ENCODE measurements at regions not wholly inside any gene's neighbourhood (a gene's known extent, or its start where the extent isn't known, plus 50 kb on each side); places are given as distances from the start of the nearest gene placed in this dataset.

GRCh38 chr11:95521862-95522261 lies 267.7 kb downstream of the FAM76B start:
- Histone ChIP-seq H3K36me3 (no peaks in the 10 kb centered on the region), H3K27ac (no peak overlapping the region), H3K27me3 (no peaks in the 10 kb centered on the region), H3K9me3 (ENCODE audit: low read depth) (no peaks in the 10 kb centered on the region), H3K4me3 (no peak overlapping the region), H3K4me1 (ENCODE audit: low read depth) (no peaks in the 10 kb centered on the region)
- no peak for TF ChIP-seq CTCF (IDR thresholded peaks at IDR 0.05; ENCODE audit: low read depth, low read length)
- no peak for DNase-seq (ENCODE audit: low read depth in 1 of 2, low spot score in 1 of 2)

GRCh38 chr11:95521133-95521542 lies 268.4 kb downstream of the FAM76B start:
- TF ChIP-seq CTCF (IDR thresholded peaks at IDR 0.05; ENCODE audit: low read depth, low read length), result no peak
- Histone ChIP-seq H3K4me1 (ENCODE audit: low read depth) (no peaks in the 10 kb centered on the region), H3K27ac (no peak overlapping the region), H3K4me3 (no peak overlapping the region), H3K9me3 (ENCODE audit: low read depth) (no peaks in the 10 kb centered on the region), H3K36me3 (no peaks in the 10 kb centered on the region), H3K27me3 (no peaks in the 10 kb centered on the region)
- peak in 1 of 2 donors; percentile 39 for DNase-seq (ENCODE audit: low read depth in 1 of 2, low spot score in 1 of 2)

- Histone ChIP-seq H3K27me3 (no peaks in the 10 kb centered on the region), H3K36me3 (no peaks in the 10 kb centered on the region), H3K9me3 (ENCODE audit: low read depth) (no peaks in the 10 kb centered on the region), H3K4me3 (no peak overlapping the region), H3K4me1 (ENCODE audit: low read depth) (no peaks in the 10 kb centered on the region), H3K27ac (no peak overlapping the region)
- no peak for TF ChIP-seq CTCF (IDR thresholded peaks at IDR 0.05; ENCODE audit: low read depth, low read length)
- peak in 1 of 2 donors; percentile 20 for DNase-seq (ENCODE audit: low read depth in 1 of 2, low spot score in 1 of 2)
Observed at GRCh38 chr11:95520369-95521132, 269.0 kb downstream of the FAM76B start.

- Histone ChIP-seq H3K4me1 (ENCODE audit: low read depth) (no peaks in the 10 kb centered on the region), H3K27ac (no peak overlapping the region)
Observed at GRCh38 chr11:95519912-95520311, 269.7 kb downstream of the FAM76B start.

GRCh38 chr11:95517453-95517852 lies 272.1 kb downstream of the FAM76B start:
- TF ChIP-seq CTCF (IDR thresholded peaks at IDR 0.05; ENCODE audit: low read depth, low read length), result no peak
- Histone ChIP-seq H3K36me3 (no peaks in the 10 kb centered on the region), H3K27ac (no peak overlapping the region), H3K27me3 (no peaks in the 10 kb centered on the region), H3K4me1 (ENCODE audit: low read depth) (peaks cover 2% of the 10 kb centered on the region), H3K9me3 (ENCODE audit: low read depth) (no peaks in the 10 kb centered on the region), H3K4me3 (no peak overlapping the region)
- DNase-seq (ENCODE audit: low read depth in 1 of 2, low spot score in 1 of 2), result peak in 1 of 2 donors; percentile 21

More at GRCh38 chr11:95519912-95520311, 269.7 kb downstream of the FAM76B start:
- Histone ChIP-seq H3K36me3 (no peaks in the 10 kb centered on the region), H3K9me3 (ENCODE audit: low read depth) (no peaks in the 10 kb centered on the region), H3K4me3 (no peak overlapping the region), H3K27me3 (no peaks in the 10 kb centered on the region)
- no peak for DNase-seq (ENCODE audit: low read depth in 1 of 2, low spot score in 1 of 2)
- TF ChIP-seq CTCF (IDR thresholded peaks at IDR 0.05; ENCODE audit: low read depth, low read length), result no peak
